ENCODE measurements at regions not wholly inside any gene's neighbourhood (a gene's known extent, or its start where the extent isn't known, plus 50 kb on each side); places are given as distances from the start of the nearest gene placed in this dataset.

- Histone ChIP-seq H3K36me3 (ENCODE audit: low read length) (no peaks in the 10 kb centered on the region), H3F3A (ENCODE audit: insufficient read depth) (no peaks in the 10 kb centered on the region)
- TF ChIP-seq EZH2phosphoT487 (conservative IDR thresholded peaks at IDR 0.05; ENCODE audit: low read length) = no peak
- TF ChIP-seq CTCF (IDR thresholded peaks at IDR 0.05; ENCODE audit: insufficient read depth, low read length, poor library complexity, severe bottlenecking) = no peak
Observed at GRCh38 chr12:106006940-106007339, 131.8 kb downstream of the NUAK1 start.

GRCh38 chr12:106010741-106011140, 128.0 kb downstream of the NUAK1 start:
- Histone ChIP-seq H3K9ac (ENCODE audit: low read length) (no peak overlapping the region), H3K27me3 (ENCODE audit: low read length) (no peaks in the 10 kb centered on the region), H3K27ac (ENCODE audit: low read depth, low read length) (no peak overlapping the region), H3K9me2 (replicated peaks; ENCODE audit: insufficient read depth, low read length) (no peaks in the 10 kb centered on the region), H3K79me2 (ENCODE audit: insufficient read depth, low read length) (no peaks in the 10 kb centered on the region), H2AFZ (ENCODE audit: low read depth, low read length, severe bottlenecking) (no peak overlapping the region), H3K36me3 (ENCODE audit: low read length) (no peaks in the 10 kb centered on the region), H3F3A (ENCODE audit: insufficient read depth) (no peaks in the 10 kb centered on the region), H3K4me2 (ENCODE audit: low read depth, low read length, poor library complexity, severe bottlenecking) (no peak overlapping the region), H3K9me3 (ENCODE audit: insufficient read depth, low read length) (no peaks in the 10 kb centered on the region), H4K20me1 (ENCODE audit: low read depth, low read length) (no peaks in the 10 kb centered on the region), H3K4me3 (ENCODE audit: insufficient read depth, low read length, poor library complexity, severe bottlenecking) (no peak overlapping the region)
- TF ChIP-seq EZH2phosphoT487 (conservative IDR thresholded peaks at IDR 0.05; ENCODE audit: low read length) (no peak), CTCF (IDR thresholded peaks at IDR 0.05; ENCODE audit: insufficient read depth, low read length, poor library complexity, severe bottlenecking) (no peak)

More at GRCh38 chr12:106006940-106007339, 131.8 kb downstream of the NUAK1 start:
- Histone ChIP-seq H3K27ac (ENCODE audit: low read depth, low read length) (no peak overlapping the region), H3K4me3 (ENCODE audit: insufficient read depth, low read length, poor library complexity, severe bottlenecking) (no peak overlapping the region), H3K9me2 (replicated peaks; ENCODE audit: insufficient read depth, low read length) (no peaks in the 10 kb centered on the region), H3K4me2 (ENCODE audit: low read depth, low read length, poor library complexity, severe bottlenecking) (no peak overlapping the region), H3K27me3 (ENCODE audit: low read length) (no peaks in the 10 kb centered on the region), H3K9me3 (ENCODE audit: insufficient read depth, low read length) (no peaks in the 10 kb centered on the region), H2AFZ (ENCODE audit: low read depth, low read length, severe bottlenecking) (no peak overlapping the region), H3K9ac (ENCODE audit: low read length) (no peak overlapping the region), H4K20me1 (ENCODE audit: low read depth, low read length) (no peaks in the 10 kb centered on the region), H3K79me2 (ENCODE audit: insufficient read depth, low read length) (no peaks in the 10 kb centered on the region)
